Ectodermal cell (in vitro differentiated cells): ENCODE measurements at regions not wholly inside any gene's neighbourhood (a gene's known extent, or its start where the extent isn't known, plus 50 kb on each side); places are given as distances from the start of the nearest gene placed in this dataset.

Source experiments
- H3K27ac ChIP-seq: 2 replicates; pipeline ENCODE4 v1.7.0; 2013; ENCODE audit warnings: mild to moderate bottlenecking, low read depth, low read length; ENCODE audit not compliant: insufficient read depth, poor library complexity, severe bottlenecking
- H3K27me3 ChIP-seq: 2 replicates; pipeline ENCODE4 v1.7.0; 2013; ENCODE audit warnings: mild to moderate bottlenecking, low read length; ENCODE audit not compliant: insufficient read depth, control insufficient read depth, poor library complexity, severe bottlenecking
- H3K36me3 ChIP-seq: one replicate; pipeline ENCODE4 v1.7.0; 2013; ENCODE audit warnings: low read length; ENCODE audit not compliant: control insufficient read depth, insufficient read depth
- H3K4me1 ChIP-seq: one replicate; pipeline ENCODE4 v1.7.0; 2013; ENCODE audit warnings: low read length; ENCODE audit not compliant: control insufficient read depth, insufficient read depth
- H3K4me3 ChIP-seq: 2 replicates; pipeline ENCODE4 v1.7.0; 2013; ENCODE audit warnings: low read depth, low read length, control low read depth; ENCODE audit not compliant: insufficient read depth
- H3K9me3 ChIP-seq: 2 replicates; pipeline ENCODE4 v1.7.0; 2013; ENCODE audit warnings: mild to moderate bottlenecking, low read length, moderate library complexity; ENCODE audit not compliant: control insufficient read depth
- WGBS, 2 experiments: methylation state at CpG; one replicate each; pipeline ENCODE4 v1.1.7; 2013; ENCODE audit warnings: missing lambda C conversion rate in 2 of 2; 5-methylcytosine and 5-hydroxymethylcytosine counted together

DNA sequence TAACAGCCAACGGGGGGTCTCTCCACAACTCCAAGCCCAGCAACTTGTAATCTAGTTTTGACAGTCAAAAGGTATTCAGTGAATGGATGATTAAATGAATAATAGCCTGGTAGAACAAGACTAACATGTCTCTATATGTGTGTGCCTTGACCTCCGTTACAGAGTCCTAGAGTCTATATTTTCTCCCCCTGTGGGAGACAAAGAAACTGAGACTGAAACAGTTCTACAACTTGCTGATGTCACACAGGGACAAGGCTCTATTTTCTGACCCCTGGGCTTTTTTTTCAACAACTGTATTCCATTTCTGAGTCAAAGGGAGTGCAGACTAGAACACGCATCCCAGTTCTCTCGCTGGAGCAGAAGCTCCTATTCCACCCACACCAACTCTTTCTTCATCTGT, 223.6 kb upstream of the AGAP1 start:
- WGBS, 2 experiments: 81 to 91% methylated on average over 3 to 4 of the region's 4 CpGs

DNA sequence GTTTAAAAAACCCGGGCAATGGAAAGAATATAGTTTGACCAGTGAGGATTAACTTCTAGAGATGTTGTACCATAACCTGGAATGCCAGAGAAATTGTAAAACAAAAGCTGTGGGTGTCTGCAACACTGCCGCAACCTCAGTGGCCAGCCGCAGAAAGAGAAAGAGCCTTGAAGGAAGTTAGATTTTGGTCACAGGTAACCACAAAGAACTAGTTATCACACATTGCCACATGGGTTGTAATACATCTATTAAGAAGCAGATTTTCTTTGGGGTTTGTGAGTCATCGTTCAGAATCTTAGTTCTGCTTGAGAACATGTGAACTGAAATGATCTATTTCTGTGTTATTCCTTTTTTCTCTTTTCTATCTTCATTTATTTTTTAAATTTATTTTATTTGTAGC, 222.9 kb upstream of the AGAP1 start:
- WGBS, 2 experiments: 96 to 97% methylated on average over 3 to 4 of the region's 4 CpGs
- peaks cover 6% of the 10 kb centered on the region for H3K4me1 ChIP-seq
- no peak overlapping the region for H3K27ac ChIP-seq
- no peaks in the 10 kb centered on the region for H3K9me3 ChIP-seq
- H3K36me3 ChIP-seq: no peaks in the 10 kb centered on the region
- no peak overlapping the region for H3K4me3 ChIP-seq
- no peaks in the 10 kb centered on the region for H3K27me3 ChIP-seq

More for the DNA sequence above, 223.6 kb upstream of the AGAP1 start:
- H3K36me3 ChIP-seq: no peaks in the 10 kb centered on the region
- H3K27ac ChIP-seq: no peak overlapping the region
- no peak overlapping the region for H3K4me3 ChIP-seq
- H3K4me1 ChIP-seq: peaks cover 6% of the 10 kb centered on the region
- H3K9me3 ChIP-seq: no peaks in the 10 kb centered on the region
- no peaks in the 10 kb centered on the region for H3K27me3 ChIP-seq

DNA sequence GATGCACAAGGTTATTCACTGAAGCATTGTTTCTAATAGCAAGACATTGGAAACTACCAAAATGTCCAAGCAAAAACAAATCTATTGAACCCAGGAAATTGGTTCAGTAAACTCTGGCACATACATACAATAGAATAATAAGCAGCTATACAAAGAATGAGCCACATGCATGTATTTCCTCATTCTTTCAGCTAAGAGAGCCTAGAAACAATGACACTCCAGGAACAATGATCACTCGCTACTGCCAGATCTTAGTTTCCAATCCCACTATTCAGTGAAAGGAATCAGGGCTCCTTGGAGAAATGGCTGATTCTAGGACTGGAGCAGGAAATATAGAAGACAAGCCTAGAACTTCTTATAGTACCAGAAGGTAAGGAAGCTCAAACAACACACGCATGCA, 221.9 kb upstream of the AGAP1 start:
- Histone ChIP-seq H3K9me3 (no peaks in the 10 kb centered on the region), H3K36me3 (no peaks in the 10 kb centered on the region), H3K27ac (no peak overlapping the region), H3K27me3 (no peaks in the 10 kb centered on the region), H3K4me3 (no peak overlapping the region), H3K4me1 (peaks cover 6% of the 10 kb centered on the region)
- WGBS, 2 experiments: 76 to 83% methylated on average over 2 of the region's 2 CpGs

DNA sequence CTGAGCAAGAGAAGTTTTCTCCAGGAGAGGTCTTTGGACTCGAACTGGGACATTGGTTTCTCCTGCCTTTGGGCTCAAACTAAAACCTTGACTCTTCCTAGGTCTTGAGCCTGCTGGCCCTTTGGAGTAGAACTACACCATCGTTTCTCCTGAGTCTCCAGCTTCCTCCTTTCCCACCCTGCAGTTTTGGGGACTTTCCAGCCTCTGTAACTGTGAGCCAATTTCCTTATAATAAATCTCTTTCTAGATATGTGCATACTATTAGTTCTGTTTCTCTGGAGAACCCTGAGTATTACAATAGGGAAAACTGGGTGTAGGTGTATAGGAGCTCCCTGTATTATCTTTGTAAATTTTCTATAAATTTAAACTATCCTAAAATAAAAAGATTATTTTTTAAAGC, 219.8 kb upstream of the AGAP1 start:
- H3K27ac ChIP-seq: no peak overlapping the region
- 87 to 92% methylated on average over 2 of the region's 2 CpGs for WGBS, 2 experiments
- no peaks in the 10 kb centered on the region for H3K36me3 ChIP-seq
- H3K4me3 ChIP-seq: no peak overlapping the region
- no peaks in the 10 kb centered on the region for H3K27me3 ChIP-seq
- peaks cover 6% of the 10 kb centered on the region for H3K4me1 ChIP-seq
- H3K9me3 ChIP-seq: no peaks in the 10 kb centered on the region

DNA sequence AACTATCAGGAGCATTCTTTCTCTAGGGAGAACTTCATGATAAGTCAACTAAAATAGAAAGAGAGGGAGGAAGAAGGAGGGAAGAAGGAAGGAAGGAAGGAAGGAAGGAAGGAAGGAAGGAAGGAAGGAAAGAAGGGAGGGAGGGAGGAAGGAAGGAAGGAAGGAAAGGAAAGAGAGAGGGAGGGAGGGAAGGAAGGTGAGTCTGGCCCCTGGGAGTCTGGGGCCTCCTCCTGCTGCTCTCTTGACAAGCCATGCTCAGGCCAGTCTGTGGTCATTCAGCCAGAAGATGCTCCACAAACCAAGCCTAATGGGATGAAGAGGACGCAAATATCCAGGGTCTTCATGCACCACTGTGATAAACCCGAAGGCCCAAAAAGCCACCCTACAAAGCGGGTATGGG, 216.4 kb upstream of the AGAP1 start:
- H3K9me3 ChIP-seq: no peaks in the 10 kb centered on the region
- H3K36me3 ChIP-seq: no peaks in the 10 kb centered on the region
- H3K4me3 ChIP-seq: no peak overlapping the region
- no peaks in the 10 kb centered on the region for H3K4me1 ChIP-seq
- H3K27ac ChIP-seq: no peak overlapping the region
- WGBS, 2 experiments: 96 to 98% methylated on average over 3 of the region's 3 CpGs
- H3K27me3 ChIP-seq: no peaks in the 10 kb centered on the region

DNA sequence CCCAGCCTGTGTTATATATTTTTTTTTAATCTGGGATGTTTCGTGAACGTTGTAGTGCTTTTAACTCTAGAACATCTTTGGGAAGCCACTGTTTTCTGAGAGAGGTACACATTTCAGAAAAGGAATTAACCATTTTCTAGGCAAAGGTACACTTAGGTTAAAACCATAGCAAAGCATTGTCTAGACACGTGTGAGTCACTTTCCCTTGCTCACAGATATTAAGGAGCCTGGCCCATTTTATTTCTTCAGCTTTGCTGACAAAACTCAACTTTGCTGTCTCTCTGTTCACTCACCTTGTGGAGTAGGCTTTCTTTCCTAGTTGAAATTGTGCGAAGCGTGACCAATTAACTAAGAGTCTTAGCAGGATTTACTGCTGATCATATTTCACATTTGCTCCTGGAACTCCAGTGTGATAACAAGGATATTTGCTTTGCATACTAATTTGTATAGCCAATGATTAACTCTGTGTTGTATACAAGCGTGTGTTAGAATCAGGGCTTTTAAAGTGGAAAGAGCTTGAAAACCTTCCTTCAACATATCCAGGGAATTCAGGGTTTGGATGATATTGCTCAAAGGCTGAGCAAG, 215.0 kb upstream of the AGAP1 start:
- 93% methylated on average over 6 of the region's 6 CpGs for WGBS, 2 experiments
- H3K4me3 ChIP-seq: no peak overlapping the region
- no peaks in the 10 kb centered on the region for H3K36me3 ChIP-seq
- H3K27me3 ChIP-seq: no peaks in the 10 kb centered on the region
- H3K9me3 ChIP-seq: no peaks in the 10 kb centered on the region
- H3K4me1 ChIP-seq: no peaks in the 10 kb centered on the region
- H3K27ac ChIP-seq: no peak overlapping the region

DNA sequence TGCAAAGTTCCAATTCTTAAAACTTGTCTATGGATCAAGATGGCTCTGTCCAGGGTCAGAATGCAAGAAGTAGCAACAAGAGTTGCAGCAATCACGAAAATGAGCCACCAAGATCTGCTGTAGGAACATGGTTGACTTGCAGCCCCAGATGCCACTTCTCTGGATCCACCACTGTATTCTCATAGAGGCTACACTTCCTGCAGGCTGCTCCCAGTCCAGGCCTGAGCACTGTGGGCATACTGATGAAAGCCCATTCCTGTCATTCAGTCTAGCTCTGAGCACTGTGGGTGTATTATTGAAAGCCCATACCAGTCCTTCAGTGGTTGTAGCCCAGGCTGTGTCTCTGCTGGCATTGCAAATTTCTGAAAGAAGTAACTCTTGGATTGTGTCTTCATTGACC, 213.9 kb upstream of the AGAP1 start:
- 93 to 94% methylated on average over 1 of the region's 1 CpG for WGBS, 2 experiments
- no peaks in the 10 kb centered on the region for H3K4me1 ChIP-seq
- H3K27me3 ChIP-seq: no peaks in the 10 kb centered on the region
- no peaks in the 10 kb centered on the region for H3K9me3 ChIP-seq
- no peaks in the 10 kb centered on the region for H3K36me3 ChIP-seq
- no peak overlapping the region for H3K27ac ChIP-seq
- no peak overlapping the region for H3K4me3 ChIP-seq

DNA sequence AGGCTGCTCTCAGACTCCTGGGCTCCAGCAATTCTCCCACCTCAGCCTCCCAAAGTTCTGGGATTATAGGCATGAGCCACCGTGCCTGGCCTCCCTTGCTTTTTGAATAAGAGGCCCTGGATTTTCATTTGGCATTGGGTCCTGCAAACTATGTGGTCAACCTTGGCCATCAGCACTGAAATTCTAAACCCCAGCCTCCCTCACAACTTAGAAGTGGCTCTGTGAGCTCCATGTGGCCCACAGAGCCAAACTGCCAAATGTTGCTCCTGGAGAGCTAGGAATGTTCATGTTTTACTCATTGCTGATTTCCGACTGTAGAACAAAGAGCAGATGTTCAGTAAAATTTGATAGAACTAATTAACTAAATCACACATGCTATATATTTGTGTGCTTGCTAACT, 210.6 kb upstream of the AGAP1 start:
- H3K27ac ChIP-seq: no peak overlapping the region
- no peaks in the 10 kb centered on the region for H3K9me3 ChIP-seq
- no peaks in the 10 kb centered on the region for H3K27me3 ChIP-seq
- H3K4me1 ChIP-seq: no peaks in the 10 kb centered on the region
- H3K36me3 ChIP-seq: no peaks in the 10 kb centered on the region
- WGBS, 2 experiments: 84 to 90% methylated on average over 1 to 2 of the region's 2 CpGs
- H3K4me3 ChIP-seq: no peak overlapping the region

DNA sequence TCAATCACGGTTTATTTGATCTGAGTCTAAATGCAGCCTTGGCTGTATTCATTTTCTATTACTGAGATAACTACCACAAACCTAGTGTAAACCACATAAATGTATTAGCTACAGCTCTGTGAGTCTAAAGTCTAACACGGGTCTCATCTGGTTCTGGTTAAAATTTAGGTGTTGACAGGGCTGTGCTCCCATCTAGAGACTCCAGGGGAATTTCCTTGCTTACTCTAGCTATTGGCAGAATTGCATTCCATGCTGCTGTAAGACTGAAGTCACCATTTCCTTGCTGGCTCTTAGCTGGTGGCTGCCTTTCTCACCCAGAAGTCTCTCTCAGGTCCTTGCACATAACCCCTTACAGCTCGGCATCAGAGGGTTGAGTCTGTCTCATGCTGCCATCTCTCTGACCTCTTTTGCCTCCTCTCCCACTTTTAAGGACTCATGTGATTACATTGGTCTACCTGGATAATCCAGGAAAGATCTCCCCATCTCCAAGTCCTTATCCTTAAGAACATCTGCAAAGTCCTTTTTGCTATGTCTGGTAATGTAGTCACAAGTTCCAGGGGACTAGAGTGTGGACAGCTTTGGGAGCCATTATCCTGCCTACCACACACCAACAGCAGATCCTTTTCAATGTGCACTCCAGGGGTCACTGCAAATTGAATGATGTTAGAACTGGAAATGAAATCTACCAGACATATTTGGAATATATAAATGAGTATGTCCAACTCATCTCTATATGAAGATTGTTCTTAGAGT, 207.0 kb upstream of the AGAP1 start:
- no peaks in the 10 kb centered on the region for H3K4me1 ChIP-seq
- no peak overlapping the region for H3K4me3 ChIP-seq
- no peaks in the 10 kb centered on the region for H3K9me3 ChIP-seq
- no peaks in the 10 kb centered on the region for H3K36me3 ChIP-seq
- no peaks in the 10 kb centered on the region for H3K27me3 ChIP-seq
- no peak overlapping the region for H3K27ac ChIP-seq
- WGBS, 2 experiments: 89 to 97% methylated on average over 3 of the region's 3 CpGs

DNA sequence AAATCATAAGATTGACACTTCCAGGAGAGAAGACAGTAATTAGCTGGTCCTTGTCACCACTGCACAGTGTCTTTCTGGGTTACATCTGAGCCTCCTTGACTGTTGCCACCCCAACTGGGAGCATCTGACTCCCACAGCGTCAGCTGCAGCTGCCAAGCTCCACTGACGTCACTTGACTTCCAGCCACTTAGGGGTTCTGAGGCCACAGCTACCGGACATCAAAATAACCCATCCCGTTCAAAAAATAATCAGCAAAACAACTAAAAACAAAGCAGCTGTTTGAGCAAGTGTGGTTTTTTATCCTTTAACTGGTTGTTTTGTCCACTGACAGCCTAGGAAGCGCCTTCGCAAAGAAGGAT, 206.5 kb upstream of the AGAP1 start:
- H3K9me3 ChIP-seq: no peaks in the 10 kb centered on the region
- WGBS, 2 experiments: 82 to 85% methylated on average over 6 of the region's 6 CpGs
- no peak overlapping the region for H3K27ac ChIP-seq
- H3K4me3 ChIP-seq: no peak overlapping the region
- H3K4me1 ChIP-seq: no peaks in the 10 kb centered on the region
- H3K36me3 ChIP-seq: no peaks in the 10 kb centered on the region
- H3K27me3 ChIP-seq: no peaks in the 10 kb centered on the region
